NCI-H524 treated with DMSO at 0.1 percent for 48 hours (cell line): ENCODE measurements at regions not wholly inside any gene's neighbourhood (a gene's known extent, or its start where the extent isn't known, plus 50 kb on each side); places are given as distances from the start of the nearest gene placed in this dataset.

ENCODE experiments used
- DNase-seq: peaks from one replicate; lab custom pipeline; 2025; lab: John Stamatoyannopoulos, UW

GRCh38 chr13:106129273-106129672 is 406.2 kb downstream of the EFNB2 start:
- DNase-seq: no peak

GRCh38 chr13:106122234-106122633 is 413.2 kb downstream of the EFNB2 start:
- DNase-seq: no peak

GRCh38 chr13:106121173-106121754 is 414.2 kb downstream of the EFNB2 start:
- no peak for DNase-seq

GRCh38 chr13:106118996-106119395 is 416.5 kb downstream of the EFNB2 start:
- DNase-seq: no peak

- DNase-seq: no peak
Measured at GRCh38 chr13:106118050-106118449, 417.4 kb downstream of the EFNB2 start.

GRCh38 chr13:106117640-106118039 is 417.8 kb downstream of the EFNB2 start:
- no peak for DNase-seq

- DNase-seq: no peak
Measured at GRCh38 chr13:106117035-106117434, 418.4 kb downstream of the EFNB2 start.

GRCh38 chr13:106115081-106115480 is 420.4 kb downstream of the EFNB2 start:
- no peak for DNase-seq

GRCh38 chr13:106113796-106114195 is 421.7 kb downstream of the EFNB2 start:
- DNase-seq: no peak

GRCh38 chr13:106112191-106112590 is 423.3 kb downstream of the EFNB2 start:
- DNase-seq: no peak

GRCh38 chr13:106110241-106110855 is 425.1 kb downstream of the EFNB2 start:
- DNase-seq: no peak

- no peak for DNase-seq
Measured at GRCh38 chr13:106109391-106109791, 426.1 kb downstream of the EFNB2 start.

- DNase-seq: no peak
Measured at GRCh38 chr13:106108346-106108745, 427.1 kb downstream of the EFNB2 start.

- no peak for DNase-seq
Measured at GRCh38 chr13:106107061-106107460, 428.4 kb downstream of the EFNB2 start.

- DNase-seq: no peak
Measured at GRCh38 chr13:106105153-106105552, 430.3 kb downstream of the EFNB2 start.

- DNase-seq: no peak
Measured at GRCh38 chr13:106104281-106104901, 431.1 kb downstream of the EFNB2 start.

- no peak for DNase-seq
Measured at GRCh38 chr13:106103779-106104178, 431.7 kb downstream of the EFNB2 start.

GRCh38 chr13:106102786-106103185 is 432.7 kb downstream of the EFNB2 start:
- DNase-seq: no peak

GRCh38 chr13:106101201-106101600 is 434.3 kb downstream of the EFNB2 start:
- no peak for DNase-seq

GRCh38 chr13:106100171-106100919 is 435.1 kb downstream of the EFNB2 start:
- DNase-seq: no peak

- DNase-seq: no peak
Measured at GRCh38 chr13:106099765-106100164, 435.7 kb downstream of the EFNB2 start.

- DNase-seq: no peak
Measured at GRCh38 chr13:106098778-106099177, 436.7 kb downstream of the EFNB2 start.

- no peak for DNase-seq
Measured at GRCh38 chr13:106096661-106097092, 438.8 kb downstream of the EFNB2 start.
